SK-N-SH treated with all-trans-retinoic acid at 6 μM for 48 hours (cell line): ENCODE measurements at regions not wholly inside any gene's neighbourhood (a gene's known extent, or its start where the extent isn't known, plus 50 kb on each side); places are given as distances from the start of the nearest gene placed in this dataset.

Source experiments
- ATAC-seq: fragments of 200-7000 bp; cut with Tn5 transposase; 3 replicates; pipeline ENCODE4 v1.9.1; 2020; ENCODE audit warnings: mild to moderate bottlenecking, moderate library complexity
- ARNTL ChIP-seq: fragments of 450-650 bp; formaldehyde crosslinking; IDR thresholded peaks from 2 replicates; pipeline ENCODE4 v1.5.0; 2020; ENCODE audit warnings: low read depth, mild to moderate bottlenecking, moderate library complexity, borderline replicate concordance
- BACH2 ChIP-seq: fragments of 250-450 bp; sonication (Bioruptor Pico); IDR thresholded peaks from 2 replicates; pipeline ENCODE4 v1.9.0; 2021; ENCODE audit warnings: mild to moderate bottlenecking, borderline replicate concordance
- CSDC2 ChIP-seq: fragments of 250-450 bp; sonication (Bioruptor Pico); IDR thresholded peaks from 2 replicates; pipeline ENCODE4 v1.5.0; 2020; ENCODE audit warnings: mild to moderate bottlenecking, moderate library complexity
- GLIS3 ChIP-seq: fragments of 250-450 bp; sonication (Bioruptor Pico); IDR thresholded peaks from 2 replicates; pipeline ENCODE4 v1.5.0; 2020; ENCODE audit warnings: mild to moderate bottlenecking, moderate library complexity
- ISL1 ChIP-seq: fragments of 250-450 bp; sonication (Bioruptor Pico); IDR thresholded peaks from 2 replicates; pipeline ENCODE4 v2.1.2; 2022; ENCODE audit warnings: mild to moderate bottlenecking, moderate library complexity
- OSR1 ChIP-seq: fragments of 250-450 bp; sonication (Bioruptor Pico); IDR thresholded peaks from 2 replicates; pipeline ENCODE4 v1.8.0; 2022; ENCODE audit warnings: moderate library complexity, mild to moderate bottlenecking, inconsistent platforms
- PPARA ChIP-seq: fragments of 250-450 bp; sonication (Bioruptor Pico); IDR thresholded peaks from 2 replicates; pipeline ENCODE4 v1.5.0; 2020; ENCODE audit warnings: mild to moderate bottlenecking, borderline replicate concordance
- RARB ChIP-seq: fragments of 250-450 bp; sonication (Bioruptor Pico); IDR thresholded peaks from 2 replicates; pipeline ENCODE4 v1.8.0; 2021; ENCODE audit warnings: mild to moderate bottlenecking, moderate library complexity
- SNAI2 ChIP-seq: fragments of 250-450 bp; sonication (Bioruptor Pico); IDR thresholded peaks from 2 replicates; pipeline ENCODE4 v1.5.0; 2020; ENCODE audit warnings: mild to moderate bottlenecking, moderate library complexity
- TCF4 ChIP-seq: fragments of 250-450 bp; sonication (Bioruptor Pico); IDR thresholded peaks from 2 replicates; pipeline ENCODE4 v1.8.0; 2021; ENCODE audit warnings: mild to moderate bottlenecking, moderate library complexity, borderline replicate concordance
- TOX ChIP-seq: fragments of 250-450 bp; sonication (Bioruptor Pico); IDR thresholded peaks from 2 replicates; pipeline ENCODE4 v1.8.0; 2021; ENCODE audit warnings: mild to moderate bottlenecking, moderate library complexity, borderline replicate concordance
- ZC3H10 ChIP-seq: fragments of 250-450 bp; sonication (Bioruptor Pico); IDR thresholded peaks from 2 replicates; pipeline ENCODE4 v1.5.1; 2021; ENCODE audit warnings: mild to moderate bottlenecking, moderate library complexity
- ZFP3 ChIP-seq: fragments of 250-450 bp; sonication (Bioruptor Pico); IDR thresholded peaks from 2 replicates; pipeline ENCODE4 v1.5.0; 2020; ENCODE audit warnings: mild to moderate bottlenecking, moderate library complexity
- ZFP30 ChIP-seq: fragments of 450-650 bp; formaldehyde crosslinking; IDR thresholded peaks from 2 replicates; pipeline ENCODE4 v1.5.0; 2022; ENCODE audit warnings: mild to moderate bottlenecking, moderate library complexity
- ZNF565 ChIP-seq: fragments of 450-650 bp; formaldehyde crosslinking; conservative IDR thresholded peaks from 2 replicates; pipeline ENCODE4 v1.5.0; 2020; ENCODE audit warnings: low read depth, mild to moderate bottlenecking, moderate library complexity
- ZNF70 ChIP-seq: fragments of 450-650 bp; formaldehyde crosslinking; IDR thresholded peaks from 2 replicates; pipeline ENCODE4 v1.5.0; 2020; ENCODE audit warnings: mild to moderate bottlenecking, moderate library complexity
- ZNF8 ChIP-seq: fragments of 450-650 bp; formaldehyde crosslinking; IDR thresholded peaks from 2 replicates; pipeline ENCODE4 v1.5.0; 2020; ENCODE audit warnings: mild to moderate bottlenecking, moderate library complexity
- TF ChIP-seq, protein P1 (sequence below): fragments of 250-450 bp; sonication (Bioruptor Pico); IDR thresholded peaks from 2 replicates; pipeline ENCODE4 v1.5.1; 2020; ENCODE audit warnings: low read depth, mild to moderate bottlenecking, moderate library complexity
- TF ChIP-seq, protein P2 (sequence below): fragments of 250-450 bp; sonication (Bioruptor Pico); IDR thresholded peaks from 2 replicates; pipeline ENCODE4 v1.8.0; 2020; ENCODE audit warnings: mild to moderate bottlenecking, moderate library complexity, borderline replicate concordance
- TF ChIP-seq, protein P3 (sequence below): fragments of 250-450 bp; sonication (Bioruptor Pico); IDR thresholded peaks from 2 replicates; pipeline ENCODE4 v1.8.0; 2021; ENCODE audit warnings: low read depth, mild to moderate bottlenecking, moderate library complexity, borderline replicate concordance
- TF ChIP-seq, protein P4 (sequence below): fragments of 250-450 bp; sonication (Bioruptor Pico); IDR thresholded peaks from 2 replicates; pipeline ENCODE4 v1.5.1; 2021; ENCODE audit warnings: mild to moderate bottlenecking, moderate library complexity
- TF ChIP-seq, protein P5 (sequence below): fragments of 250-450 bp; sonication (Bioruptor Pico); IDR thresholded peaks from 2 replicates; pipeline ENCODE4 v1.5.0; 2020; ENCODE audit warnings: mild to moderate bottlenecking, moderate library complexity

DNA sequence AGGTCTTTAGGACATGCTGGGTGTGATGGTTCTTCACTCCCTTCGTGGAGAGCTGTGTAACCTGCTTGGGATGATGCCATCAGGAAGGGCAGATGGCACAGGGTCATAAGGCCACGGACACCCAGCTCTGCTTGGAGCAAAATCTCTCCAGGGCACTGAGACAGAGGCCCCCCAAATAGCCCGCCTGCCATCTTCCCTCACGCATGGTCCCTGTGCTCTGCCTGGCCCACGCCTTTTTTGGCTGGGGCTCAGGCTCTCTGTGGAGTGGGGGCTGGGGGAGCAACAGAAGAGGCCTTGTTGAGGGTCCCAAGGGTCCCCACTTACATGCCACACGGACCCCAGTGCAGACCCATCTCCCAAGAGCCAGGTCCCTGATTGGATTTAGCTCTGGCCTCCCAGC is 93.3 kb upstream of the RET start:
- no peak for ATAC-seq
- TF ChIP-seq ZNF70 (CRISPR knock-in tag) (no peak), ZNF565 (CRISPR knock-in tag) (no peak), BACH2 (CRISPR knock-in tag) (no peak), ZNF8 (CRISPR knock-in tag) (no peak), GLIS3 (CRISPR knock-in tag) (no peak), TCF4 (CRISPR knock-in tag) (no peak), ZC3H10 (no peak)
- TF ChIP-seq, protein P1, sequence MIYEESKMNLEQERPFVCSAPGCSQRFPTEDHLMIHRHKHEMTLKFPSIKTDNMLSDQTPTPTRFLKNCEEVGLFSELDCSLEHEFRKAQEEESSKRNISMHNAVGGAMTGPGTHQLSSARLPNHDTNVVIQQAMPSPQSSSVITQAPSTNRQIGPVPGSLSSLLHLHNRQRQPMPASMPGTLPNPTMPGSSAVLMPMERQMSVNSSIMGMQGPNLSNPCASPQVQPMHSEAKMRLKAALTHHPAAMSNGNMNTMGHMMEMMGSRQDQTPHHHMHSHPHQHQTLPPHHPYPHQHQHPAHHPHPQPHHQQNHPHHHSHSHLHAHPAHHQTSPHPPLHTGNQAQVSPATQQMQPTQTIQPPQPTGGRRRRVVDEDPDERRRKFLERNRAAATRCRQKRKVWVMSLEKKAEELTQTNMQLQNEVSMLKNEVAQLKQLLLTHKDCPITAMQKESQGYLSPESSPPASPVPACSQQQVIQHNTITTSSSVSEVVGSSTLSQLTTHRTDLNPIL (CRISPR knock-in tag): no peak
- TF ChIP-seq, protein P2, sequence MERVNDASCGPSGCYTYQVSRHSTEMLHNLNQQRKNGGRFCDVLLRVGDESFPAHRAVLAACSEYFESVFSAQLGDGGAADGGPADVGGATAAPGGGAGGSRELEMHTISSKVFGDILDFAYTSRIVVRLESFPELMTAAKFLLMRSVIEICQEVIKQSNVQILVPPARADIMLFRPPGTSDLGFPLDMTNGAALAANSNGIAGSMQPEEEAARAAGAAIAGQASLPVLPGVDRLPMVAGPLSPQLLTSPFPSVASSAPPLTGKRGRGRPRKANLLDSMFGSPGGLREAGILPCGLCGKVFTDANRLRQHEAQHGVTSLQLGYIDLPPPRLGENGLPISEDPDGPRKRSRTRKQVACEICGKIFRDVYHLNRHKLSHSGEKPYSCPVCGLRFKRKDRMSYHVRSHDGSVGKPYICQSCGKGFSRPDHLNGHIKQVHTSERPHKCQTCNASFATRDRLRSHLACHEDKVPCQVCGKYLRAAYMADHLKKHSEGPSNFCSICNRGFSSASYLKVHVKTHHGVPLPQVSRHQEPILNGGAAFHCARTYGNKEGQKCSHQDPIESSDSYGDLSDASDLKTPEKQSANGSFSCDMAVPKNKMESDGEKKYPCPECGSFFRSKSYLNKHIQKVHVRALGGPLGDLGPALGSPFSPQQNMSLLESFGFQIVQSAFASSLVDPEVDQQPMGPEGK (CRISPR knock-in tag): no peak

DNA sequence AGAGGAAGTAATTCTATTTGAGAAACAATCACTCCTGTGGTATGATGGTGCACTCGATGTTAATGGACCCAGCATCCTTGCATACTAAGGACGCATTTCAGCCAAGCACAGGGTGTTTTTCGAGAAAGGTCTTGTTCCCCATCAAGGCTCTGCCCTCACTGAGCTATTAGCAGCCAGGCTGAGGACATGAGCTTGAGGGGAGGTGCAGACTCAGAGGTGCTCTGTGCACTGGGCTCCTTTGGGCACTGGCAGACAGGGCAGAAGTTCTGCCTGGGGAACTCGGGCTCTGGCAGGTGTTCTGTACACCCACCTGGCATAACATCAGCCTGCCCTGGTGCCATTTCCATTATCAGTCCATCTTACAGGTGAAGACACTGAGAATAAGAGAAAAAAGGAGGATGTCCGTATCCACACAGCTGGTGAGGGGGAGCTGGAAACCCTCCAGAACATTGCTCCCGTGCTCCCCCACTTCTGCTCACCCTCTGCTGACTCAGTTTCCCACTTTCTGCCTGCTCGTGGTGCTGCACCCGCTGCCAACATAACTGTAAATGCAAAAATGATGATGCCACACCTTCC is 92.7 kb upstream of the RET start:
- no peak for ATAC-seq
- TF ChIP-seq TOX (no peak), ZNF70 (CRISPR knock-in tag) (no peak), OSR1 (CRISPR knock-in tag) (no peak), GLIS3 (CRISPR knock-in tag) (no peak), ISL1 (no peak), BACH2 (CRISPR knock-in tag) (no peak), PPARA (no peak), TCF4 (CRISPR knock-in tag) (no peak), ZNF565 (CRISPR knock-in tag) (no peak), ZC3H10 (no peak)
- TF ChIP-seq, protein P3, sequence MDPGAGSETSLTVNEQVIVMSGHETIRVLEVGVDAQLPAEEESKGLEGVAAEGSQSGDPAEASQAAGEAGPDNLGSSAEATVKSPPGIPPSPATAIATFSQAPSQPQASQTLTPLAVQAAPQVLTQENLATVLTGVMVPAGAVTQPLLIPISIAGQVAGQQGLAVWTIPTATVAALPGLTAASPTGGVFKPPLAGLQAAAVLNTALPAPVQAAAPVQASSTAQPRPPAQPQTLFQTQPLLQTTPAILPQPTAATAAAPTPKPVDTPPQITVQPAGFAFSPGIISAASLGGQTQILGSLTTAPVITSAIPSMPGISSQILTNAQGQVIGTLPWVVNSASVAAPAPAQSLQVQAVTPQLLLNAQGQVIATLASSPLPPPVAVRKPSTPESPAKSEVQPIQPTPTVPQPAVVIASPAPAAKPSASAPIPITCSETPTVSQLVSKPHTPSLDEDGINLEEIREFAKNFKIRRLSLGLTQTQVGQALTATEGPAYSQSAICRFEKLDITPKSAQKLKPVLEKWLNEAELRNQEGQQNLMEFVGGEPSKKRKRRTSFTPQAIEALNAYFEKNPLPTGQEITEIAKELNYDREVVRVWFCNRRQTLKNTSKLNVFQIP (CRISPR knock-in tag): no peak
- TF ChIP-seq, protein P4, sequence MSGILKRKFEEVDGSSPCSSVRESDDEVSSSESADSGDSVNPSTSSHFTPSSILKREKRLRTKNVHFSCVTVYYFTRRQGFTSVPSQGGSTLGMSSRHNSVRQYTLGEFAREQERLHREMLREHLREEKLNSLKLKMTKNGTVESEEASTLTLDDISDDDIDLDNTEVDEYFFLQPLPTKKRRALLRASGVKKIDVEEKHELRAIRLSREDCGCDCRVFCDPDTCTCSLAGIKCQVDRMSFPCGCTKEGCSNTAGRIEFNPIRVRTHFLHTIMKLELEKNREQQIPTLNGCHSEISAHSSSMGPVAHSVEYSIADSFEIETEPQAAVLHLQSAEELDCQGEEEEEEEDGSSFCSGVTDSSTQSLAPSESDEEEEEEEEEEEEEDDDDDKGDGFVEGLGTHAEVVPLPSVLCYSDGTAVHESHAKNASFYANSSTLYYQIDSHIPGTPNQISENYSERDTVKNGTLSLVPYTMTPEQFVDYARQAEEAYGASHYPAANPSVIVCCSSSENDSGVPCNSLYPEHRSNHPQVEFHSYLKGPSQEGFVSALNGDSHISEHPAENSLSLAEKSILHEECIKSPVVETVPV: no peak
- TF ChIP-seq, protein P2 (CRISPR knock-in tag): no peak

DNA sequence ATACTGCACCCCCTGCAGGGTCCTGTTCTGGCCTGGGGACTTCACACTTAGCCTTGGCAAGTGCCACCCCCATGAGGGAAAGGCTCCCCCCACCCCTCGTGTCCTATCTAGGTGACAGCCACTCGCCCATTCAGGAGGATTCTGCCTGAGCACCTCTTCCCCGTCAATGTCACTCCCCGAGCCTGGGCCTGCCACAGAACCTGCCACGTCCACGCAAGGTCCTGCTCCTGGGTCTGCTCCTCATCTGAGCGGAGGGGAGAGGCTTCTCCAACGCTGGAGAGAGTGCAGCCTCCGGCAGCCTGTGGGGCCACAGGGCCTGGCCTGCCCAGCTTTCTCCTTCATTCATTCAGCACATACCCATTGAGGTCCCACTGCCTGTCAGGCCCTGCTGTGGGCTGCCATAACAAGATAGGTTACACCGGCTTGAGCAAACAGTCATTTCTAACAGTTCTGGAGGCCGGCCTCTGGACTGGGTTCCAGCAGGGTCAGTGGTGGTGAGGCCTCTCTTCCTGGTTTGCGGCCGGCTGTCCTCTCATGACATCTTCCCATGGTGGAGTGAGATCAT is 92.0 kb upstream of the RET start:
- no peak for ATAC-seq
- TF ChIP-seq ISL1 (no peak), RARB (CRISPR knock-in tag) (no peak), ZNF8 (CRISPR knock-in tag) (no peak), ARNTL (CRISPR knock-in tag) (no peak), TCF4 (CRISPR knock-in tag) (no peak), ZC3H10 (no peak), ZFP30 (CRISPR knock-in tag) (no peak), PPARA (no peak), OSR1 (CRISPR knock-in tag) (no peak), SNAI2 (CRISPR knock-in tag) (no peak), ZFP3 (no peak), GLIS3 (CRISPR knock-in tag) (no peak), BACH2 (CRISPR knock-in tag) (no peak), ZNF70 (CRISPR knock-in tag) (no peak), CSDC2 (no peak)
- TF ChIP-seq, protein P5, sequence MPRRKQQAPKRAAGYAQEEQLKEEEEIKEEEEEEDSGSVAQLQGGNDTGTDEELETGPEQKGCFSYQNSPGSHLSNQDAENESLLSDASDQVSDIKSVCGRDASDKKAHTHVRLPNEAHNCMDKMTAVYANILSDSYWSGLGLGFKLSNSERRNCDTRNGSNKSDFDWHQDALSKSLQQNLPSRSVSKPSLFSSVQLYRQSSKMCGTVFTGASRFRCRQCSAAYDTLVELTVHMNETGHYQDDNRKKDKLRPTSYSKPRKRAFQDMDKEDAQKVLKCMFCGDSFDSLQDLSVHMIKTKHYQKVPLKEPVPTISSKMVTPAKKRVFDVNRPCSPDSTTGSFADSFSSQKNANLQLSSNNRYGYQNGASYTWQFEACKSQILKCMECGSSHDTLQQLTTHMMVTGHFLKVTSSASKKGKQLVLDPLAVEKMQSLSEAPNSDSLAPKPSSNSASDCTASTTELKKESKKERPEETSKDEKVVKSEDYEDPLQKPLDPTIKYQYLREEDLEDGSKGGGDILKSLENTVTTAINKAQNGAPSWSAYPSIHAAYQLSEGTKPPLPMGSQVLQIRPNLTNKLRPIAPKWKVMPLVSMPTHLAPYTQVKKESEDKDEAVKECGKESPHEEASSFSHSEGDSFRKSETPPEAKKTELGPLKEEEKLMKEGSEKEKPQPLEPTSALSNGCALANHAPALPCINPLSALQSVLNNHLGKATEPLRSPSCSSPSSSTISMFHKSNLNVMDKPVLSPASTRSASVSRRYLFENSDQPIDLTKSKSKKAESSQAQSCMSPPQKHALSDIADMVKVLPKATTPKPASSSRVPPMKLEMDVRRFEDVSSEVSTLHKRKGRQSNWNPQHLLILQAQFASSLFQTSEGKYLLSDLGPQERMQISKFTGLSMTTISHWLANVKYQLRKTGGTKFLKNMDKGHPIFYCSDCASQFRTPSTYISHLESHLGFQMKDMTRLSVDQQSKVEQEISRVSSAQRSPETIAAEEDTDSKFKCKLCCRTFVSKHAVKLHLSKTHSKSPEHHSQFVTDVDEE: no peak
- TF ChIP-seq, protein P2 (CRISPR knock-in tag): no peak
